IPS-15b (cell line): ENCODE measurements at regions not wholly inside any gene's neighbourhood (a gene's known extent, or its start where the extent isn't known, plus 50 kb on each side); places are given as distances from the start of the nearest gene placed in this dataset.

Source experiments
- H3K27me3 ChIP-seq: one replicate; pipeline ENCODE4 v1.6.1; 2013; ENCODE audit warnings: low read length; ENCODE audit not compliant: control insufficient read depth, insufficient read depth
- H3K36me3 ChIP-seq: one replicate; pipeline ENCODE4 v1.6.1; 2013; ENCODE audit warnings: low read length; ENCODE audit not compliant: control insufficient read depth, insufficient read depth
- H3K4me1 ChIP-seq: one replicate; pipeline ENCODE4 v1.6.1; 2013; ENCODE audit warnings: mild to moderate bottlenecking, low read length; ENCODE audit not compliant: control insufficient read depth, insufficient read depth
- H3K4me3 ChIP-seq: one replicate; pipeline ENCODE4 v1.5.1; 2013; ENCODE audit warnings: low read depth, low read length
- H3K9ac ChIP-seq: one replicate; pipeline ENCODE4 v1.6.1; 2013; ENCODE audit warnings: low read depth, mild to moderate bottlenecking, low read length
- H3K9me3 ChIP-seq: one replicate; pipeline ENCODE4 v1.6.1; 2013; ENCODE audit warnings: mild to moderate bottlenecking, low read length; ENCODE audit not compliant: control insufficient read depth, insufficient read depth

- no peak overlapping the region for H3K4me3 ChIP-seq
- H3K9me3 ChIP-seq, result no peaks in the 10 kb centered on the region
- H3K4me1 ChIP-seq, result no peaks in the 10 kb centered on the region
- no peak overlapping the region for H3K9ac ChIP-seq
- H3K36me3 ChIP-seq, result no peaks in the 10 kb centered on the region
- peaks cover 41% of the 10 kb centered on the region for H3K27me3 ChIP-seq
Measured at GRCh38 chr12:112590281-112590680, 171.5 kb downstream of the PTPN11 start.

GRCh38 chr12:112591488-112591887 is 172.7 kb downstream of the PTPN11 start:
- no peaks in the 10 kb centered on the region for H3K36me3 ChIP-seq
- H3K4me1 ChIP-seq, result no peaks in the 10 kb centered on the region
- peaks cover 37% of the 10 kb centered on the region for H3K27me3 ChIP-seq
- H3K4me3 ChIP-seq, result no peak overlapping the region
- no peak overlapping the region for H3K9ac ChIP-seq
- H3K9me3 ChIP-seq, result no peaks in the 10 kb centered on the region

- Histone ChIP-seq H3K27me3 (peaks cover 12% of the 10 kb centered on the region), H3K9ac (no peak overlapping the region), H3K9me3 (no peaks in the 10 kb centered on the region), H3K4me3 (no peak overlapping the region), H3K4me1 (no peaks in the 10 kb centered on the region), H3K36me3 (no peaks in the 10 kb centered on the region)
Measured at GRCh38 chr12:112595410-112595809, 176.7 kb downstream of the PTPN11 start.

- H3K4me3 ChIP-seq, result no peak overlapping the region
- H3K36me3 ChIP-seq, result no peaks in the 10 kb centered on the region
- peaks cover 4% of the 10 kb centered on the region for H3K27me3 ChIP-seq
- H3K9ac ChIP-seq, result no peak overlapping the region
- H3K4me1 ChIP-seq, result peaks cover 7% of the 10 kb centered on the region
- H3K9me3 ChIP-seq, result no peaks in the 10 kb centered on the region
Measured at GRCh38 chr12:112597986-112598385, 179.2 kb downstream of the PTPN11 start.

- Histone ChIP-seq H3K36me3 (no peaks in the 10 kb centered on the region), H3K27me3 (peaks cover 3% of the 10 kb centered on the region), H3K9me3 (no peaks in the 10 kb centered on the region), H3K4me1 (peaks cover 9% of the 10 kb centered on the region), H3K9ac (no peak overlapping the region), H3K4me3 (no peak overlapping the region)
Measured at GRCh38 chr12:112598626-112599025, 179.9 kb downstream of the PTPN11 start.

GRCh38 chr12:112599871-112600270 is 181.1 kb downstream of the PTPN11 start:
- Histone ChIP-seq H3K27me3 (peaks cover 3% of the 10 kb centered on the region), H3K4me3 (no peak overlapping the region), H3K4me1 (peaks cover 9% of the 10 kb centered on the region), H3K9me3 (no peaks in the 10 kb centered on the region), H3K36me3 (no peaks in the 10 kb centered on the region), H3K9ac (no peak overlapping the region)

GRCh38 chr12:112602150-112602549 is 183.4 kb downstream of the PTPN11 start:
- H3K9me3 ChIP-seq, result no peaks in the 10 kb centered on the region
- H3K36me3 ChIP-seq, result no peaks in the 10 kb centered on the region
- H3K4me3 ChIP-seq, result no peak overlapping the region
- no peak overlapping the region for H3K9ac ChIP-seq
- H3K4me1 ChIP-seq, result peaks cover 12% of the 10 kb centered on the region
- H3K27me3 ChIP-seq, result peaks cover 3% of the 10 kb centered on the region

- Histone ChIP-seq H3K9ac (no peak overlapping the region), H3K9me3 (no peaks in the 10 kb centered on the region), H3K4me1 (peaks cover 12% of the 10 kb centered on the region), H3K27me3 (no peaks in the 10 kb centered on the region), H3K36me3 (no peaks in the 10 kb centered on the region), H3K4me3 (no peak overlapping the region)
Measured at GRCh38 chr12:112606611-112607365, 184.8 kb upstream of the RPH3A start.

GRCh38 chr12:112607427-112607826 is 184.1 kb upstream of the RPH3A start:
- Histone ChIP-seq H3K9me3 (no peaks in the 10 kb centered on the region), H3K9ac (no peak overlapping the region), H3K36me3 (no peaks in the 10 kb centered on the region), H3K4me3 (no peak overlapping the region), H3K27me3 (no peaks in the 10 kb centered on the region), H3K4me1 (peaks cover 11% of the 10 kb centered on the region)

- H3K27me3 ChIP-seq, result no peaks in the 10 kb centered on the region
- no peak overlapping the region for H3K9ac ChIP-seq
- H3K4me1 ChIP-seq, result peaks cover 7% of the 10 kb centered on the region
- H3K4me3 ChIP-seq, result no peak overlapping the region
- H3K9me3 ChIP-seq, result no peaks in the 10 kb centered on the region
- no peaks in the 10 kb centered on the region for H3K36me3 ChIP-seq
Measured at GRCh38 chr12:112611908-112612307, 179.6 kb upstream of the RPH3A start.

- Histone ChIP-seq H3K27me3 (no peaks in the 10 kb centered on the region), H3K4me3 (no peak overlapping the region), H3K9ac (no peak overlapping the region), H3K9me3 (no peaks in the 10 kb centered on the region), H3K36me3 (no peaks in the 10 kb centered on the region), H3K4me1 (peaks cover 18% of the 10 kb centered on the region)
Measured at GRCh38 chr12:112615196-112615595, 176.4 kb upstream of the RPH3A start.

GRCh38 chr12:112616469-112617152 is 174.9 kb upstream of the RPH3A start:
- Histone ChIP-seq H3K27me3 (peaks cover 5% of the 10 kb centered on the region), H3K9ac (no peak overlapping the region), H3K9me3 (no peaks in the 10 kb centered on the region), H3K4me3 (peak overlapping the region; percentile 30), H3K36me3 (no peaks in the 10 kb centered on the region), H3K4me1 (peaks cover 21% of the 10 kb centered on the region)
